ENCODE measurements at regions not wholly inside any gene's neighbourhood (a gene's known extent, or its start where the extent isn't known, plus 50 kb on each side); places are given as distances from the start of the nearest gene placed in this dataset.

GRCh38 chr5:82417776-82418607 is 139.8 kb upstream of the RPS23 start:
- no peak for DNase-seq (ENCODE audit: low read depth in 3 of 3, low spot score in 2 of 3)

DNA sequence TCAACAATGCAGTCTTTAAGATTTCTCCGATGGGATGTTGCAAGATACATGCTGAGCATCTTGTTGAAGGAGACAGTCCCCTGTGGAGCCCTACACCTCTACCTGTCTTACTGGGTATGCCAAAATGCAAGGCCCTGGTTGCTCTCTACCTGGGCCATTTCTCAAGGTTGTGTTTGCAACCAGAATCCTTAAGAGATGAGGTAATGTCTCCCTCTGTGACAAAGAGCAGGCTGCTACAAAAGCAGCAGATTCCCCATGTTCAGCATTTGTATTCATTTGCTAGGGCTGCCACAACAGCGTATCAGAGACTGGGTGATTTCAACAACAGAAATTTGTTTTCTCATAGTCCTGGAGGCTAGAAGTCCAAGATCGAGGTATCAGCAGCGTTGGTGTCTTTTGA is 138.4 kb upstream of the RPS23 start:
- no peak for DNase-seq (ENCODE audit: low read depth in 3 of 3, low spot score in 2 of 3)

DNA sequence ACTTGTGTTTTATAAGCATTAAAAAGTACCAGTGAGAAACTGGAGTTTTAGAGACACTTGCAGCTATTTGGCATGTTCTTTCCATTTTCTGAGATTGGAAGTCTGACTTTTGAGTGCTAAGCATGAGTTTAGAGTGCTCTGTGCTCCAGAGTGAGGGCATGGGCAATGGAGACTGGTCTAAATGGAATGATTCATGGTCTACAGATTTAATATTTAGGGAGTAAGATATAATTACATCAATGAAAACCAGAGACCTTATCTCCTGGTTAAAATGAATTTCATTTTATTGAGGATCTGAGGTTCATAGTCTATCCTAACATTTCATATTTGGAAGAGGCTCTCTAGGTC is 135.9 kb upstream of the RPS23 start:
- DNase-seq (ENCODE audit: low read depth in 3 of 3, low spot score in 2 of 3) = no peak

DNA sequence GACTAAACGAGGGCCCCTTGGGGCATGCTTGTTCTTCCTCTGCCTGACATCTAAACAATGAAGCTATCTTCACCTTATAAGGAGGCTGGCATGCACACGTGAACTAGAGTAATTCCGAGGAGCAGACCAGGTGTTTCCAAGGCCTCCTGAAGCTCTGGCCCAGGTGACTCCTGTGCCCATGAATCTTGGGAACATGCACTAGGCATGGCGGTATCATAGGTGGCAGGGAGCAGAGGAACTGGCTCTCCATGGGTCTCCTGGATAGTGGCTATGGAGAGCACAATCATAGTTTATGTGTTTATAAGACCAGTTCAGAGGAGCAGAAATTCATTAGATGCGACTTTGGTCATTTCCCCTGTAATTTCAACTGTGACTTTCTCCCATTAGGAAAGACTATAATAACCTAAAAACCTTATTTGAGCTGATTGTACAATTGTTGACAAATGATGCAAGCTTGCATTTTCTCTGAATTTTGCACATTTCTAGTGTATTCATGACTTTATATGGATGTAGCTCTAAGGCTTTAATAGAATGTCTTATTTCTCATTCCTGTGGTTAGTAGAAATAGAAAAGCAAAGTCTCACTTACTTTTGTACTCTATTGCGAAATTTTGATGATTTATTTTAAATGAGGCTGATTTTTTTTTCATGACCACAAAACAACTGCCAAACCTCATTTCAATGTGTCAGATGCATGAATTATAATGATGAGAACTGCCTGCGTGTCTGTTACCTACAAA is 135.3 kb upstream of the RPS23 start:
- DNase-seq (ENCODE audit: low read depth in 3 of 3, low spot score in 2 of 3) = no peak

DNA sequence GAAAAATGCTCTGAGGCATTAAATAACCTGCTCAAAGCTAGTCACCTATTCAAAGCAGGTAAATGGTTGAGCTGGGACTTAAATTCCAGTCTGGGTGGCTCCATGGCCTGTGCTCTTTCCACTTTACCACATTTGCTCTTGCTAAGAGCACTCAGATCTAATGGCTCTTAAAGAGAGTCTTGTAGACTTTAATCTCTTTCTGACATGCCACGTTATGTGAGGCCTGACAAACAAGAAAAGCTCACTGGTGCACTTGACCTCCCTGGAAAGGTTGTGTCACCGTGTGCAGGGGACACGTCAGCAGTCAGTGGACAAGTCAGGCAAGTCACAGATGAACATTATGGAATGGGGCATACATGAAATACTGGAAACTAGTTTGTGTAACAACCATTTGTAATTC is 129.9 kb upstream of the RPS23 start:
- DNase-seq (ENCODE audit: low read depth in 3 of 3, low spot score in 2 of 3) = no peak

DNA sequence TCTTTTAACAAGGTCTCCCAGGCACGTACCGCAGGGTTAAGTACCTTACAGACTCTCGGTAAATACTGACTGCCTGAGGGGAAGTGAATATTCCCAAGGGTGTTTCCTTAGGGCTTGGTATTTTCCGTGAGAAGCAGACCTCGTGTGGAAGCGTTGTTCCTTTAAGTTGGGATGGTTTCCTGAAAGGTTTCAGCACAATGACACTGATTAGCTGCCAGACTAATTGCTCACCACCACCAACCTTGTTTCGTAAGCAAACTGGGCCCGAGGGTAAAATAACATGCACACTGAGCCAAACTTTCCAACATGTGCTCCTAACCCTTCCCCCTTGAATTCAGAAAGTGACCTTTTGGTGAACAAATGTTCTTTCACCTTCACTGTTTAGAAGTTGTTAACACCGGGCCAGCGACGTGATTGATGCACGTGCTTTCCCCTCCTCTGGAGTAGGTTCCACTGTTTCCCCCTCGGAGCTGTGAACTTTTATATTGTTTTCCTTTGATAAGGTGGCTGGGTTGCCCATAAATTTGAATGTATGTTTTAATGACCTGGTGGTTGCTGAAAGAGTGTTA is 128.1 kb upstream of the RPS23 start:
- no peak for DNase-seq (ENCODE audit: low read depth in 3 of 3, low spot score in 2 of 3)

GRCh38 chr5:82405618-82406204 is 127.6 kb upstream of the RPS23 start:
- DNase-seq (ENCODE audit: low read depth in 3 of 3, low spot score in 2 of 3) = no peak

GRCh38 chr5:82405161-82405560 is 127.0 kb upstream of the RPS23 start:
- no peak for DNase-seq (ENCODE audit: low read depth in 3 of 3, low spot score in 2 of 3)

- no peak for DNase-seq (ENCODE audit: low read depth in 3 of 3, low spot score in 2 of 3)
Observed at GRCh38 chr5:82404382-82404945, 126.3 kb upstream of the RPS23 start.

- no peak for DNase-seq (ENCODE audit: low read depth in 3 of 3, low spot score in 2 of 3)
Observed at GRCh38 chr5:82403724-82404123, 125.6 kb upstream of the RPS23 start.

GRCh38 chr5:82403026-82403425 is 124.9 kb upstream of the RPS23 start:
- DNase-seq (ENCODE audit: low read depth in 3 of 3, low spot score in 2 of 3) = no peak

GRCh38 chr5:82399111-82399510 is 121.0 kb upstream of the RPS23 start:
- DNase-seq (ENCODE audit: low read depth in 3 of 3, low spot score in 2 of 3) = no peak

DNA sequence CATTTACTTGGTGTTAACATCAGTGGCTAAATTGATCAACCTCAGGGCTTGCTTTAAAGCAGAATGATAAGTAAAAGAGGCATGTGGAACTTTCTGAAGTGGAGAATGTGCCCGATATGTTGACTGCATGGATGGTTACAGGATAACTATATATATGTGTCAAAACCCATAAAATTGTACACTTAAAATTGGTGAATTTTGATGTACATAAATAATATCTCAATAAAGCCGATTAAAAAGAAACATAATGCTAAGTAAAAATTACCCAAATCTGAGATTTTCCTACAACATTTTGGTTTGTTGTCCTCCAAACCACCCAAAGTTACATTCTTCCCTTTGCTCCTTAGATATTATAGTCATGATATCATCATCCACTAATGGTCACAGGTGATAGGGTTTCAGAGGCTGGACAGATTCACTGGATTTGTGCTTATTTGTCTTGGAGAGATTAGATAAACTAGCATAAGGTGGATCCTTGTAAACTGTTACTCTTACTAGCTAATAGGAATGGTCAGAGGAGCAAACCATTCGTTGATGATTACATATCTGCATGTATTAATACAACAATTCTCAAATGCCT is 119.7 kb upstream of the RPS23 start:
- no peak for DNase-seq (ENCODE audit: low read depth in 3 of 3, low spot score in 2 of 3)

DNA sequence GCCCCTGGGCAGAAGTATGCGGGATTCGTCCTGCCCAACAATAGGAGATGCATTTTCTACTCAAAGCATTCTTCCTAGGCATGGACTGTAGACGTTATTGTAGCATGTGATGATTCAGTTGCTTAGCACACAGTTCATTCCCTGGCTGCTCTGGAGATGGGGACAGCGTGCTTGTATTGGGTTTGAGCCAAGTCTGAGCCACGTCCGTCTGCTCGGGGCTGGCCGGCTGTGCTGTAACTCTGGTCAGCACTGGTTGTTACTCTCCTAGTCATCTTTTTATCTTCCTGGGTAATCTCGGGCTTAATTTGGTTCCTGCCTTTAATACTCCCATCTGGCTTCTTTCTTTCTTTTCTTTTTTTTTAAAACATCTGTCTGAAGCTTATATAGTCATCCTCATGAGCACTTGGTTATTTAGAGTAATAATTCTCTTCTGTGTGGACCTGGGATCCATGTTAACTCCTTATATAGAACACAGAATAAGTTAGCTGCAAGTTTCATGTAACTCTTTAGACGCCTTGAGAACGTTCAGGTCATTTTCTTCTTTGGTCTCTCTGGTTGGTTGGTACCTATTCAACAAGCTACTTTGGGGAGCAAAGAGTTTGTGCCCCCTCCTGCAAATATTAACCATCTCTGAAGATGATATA is 118.8 kb upstream of the RPS23 start:
- peak in 2 of 3 donors; percentile 65 to 71 for DNase-seq (ENCODE audit: low read depth in 3 of 3, low spot score in 2 of 3)

GRCh38 chr5:82396396-82396795 is 118.2 kb upstream of the RPS23 start:
- no peak for DNase-seq (ENCODE audit: low read depth in 3 of 3, low spot score in 2 of 3)

DNA sequence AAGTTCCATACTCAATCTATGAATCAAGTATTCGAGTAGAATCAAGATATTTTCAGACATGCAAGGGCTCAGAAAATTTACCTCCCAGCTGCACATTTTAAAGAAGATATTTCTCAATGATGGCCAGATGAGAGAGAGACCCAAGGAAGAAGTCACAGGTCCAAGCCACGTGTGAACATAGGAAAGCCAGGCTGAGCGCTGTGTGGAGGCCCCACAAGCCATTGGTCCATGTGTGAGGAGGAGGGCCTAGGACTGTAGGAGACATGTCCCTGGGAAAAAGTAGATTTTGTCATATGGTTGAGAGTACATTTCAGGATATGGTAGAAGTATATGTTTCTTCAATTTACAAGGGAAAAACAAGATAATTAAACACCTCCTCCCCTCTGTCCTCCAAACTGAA is 115.8 kb upstream of the RPS23 start:
- no peak for DNase-seq (ENCODE audit: low read depth in 3 of 3, low spot score in 2 of 3)

DNA sequence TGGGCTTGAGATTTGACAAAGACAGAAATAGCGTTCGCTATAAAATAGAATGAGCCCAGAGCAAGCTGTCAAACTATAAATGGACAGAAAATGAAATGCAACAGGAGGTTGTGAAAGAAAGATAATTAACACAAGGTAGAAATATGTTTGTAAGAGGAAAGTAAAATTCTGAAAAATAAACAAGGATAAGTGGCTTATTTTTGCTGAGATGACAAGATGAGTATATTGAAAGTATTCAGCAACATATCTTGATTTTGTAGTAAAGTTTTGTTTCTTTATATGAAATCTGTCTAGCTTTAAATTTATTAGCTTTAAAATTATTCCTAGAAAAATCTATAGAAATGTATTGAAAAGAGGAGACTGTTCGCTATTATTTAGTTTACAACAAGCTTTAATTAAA is 111.9 kb upstream of the RPS23 start:
- DNase-seq (ENCODE audit: low read depth in 3 of 3, low spot score in 2 of 3) = no peak

DNA sequence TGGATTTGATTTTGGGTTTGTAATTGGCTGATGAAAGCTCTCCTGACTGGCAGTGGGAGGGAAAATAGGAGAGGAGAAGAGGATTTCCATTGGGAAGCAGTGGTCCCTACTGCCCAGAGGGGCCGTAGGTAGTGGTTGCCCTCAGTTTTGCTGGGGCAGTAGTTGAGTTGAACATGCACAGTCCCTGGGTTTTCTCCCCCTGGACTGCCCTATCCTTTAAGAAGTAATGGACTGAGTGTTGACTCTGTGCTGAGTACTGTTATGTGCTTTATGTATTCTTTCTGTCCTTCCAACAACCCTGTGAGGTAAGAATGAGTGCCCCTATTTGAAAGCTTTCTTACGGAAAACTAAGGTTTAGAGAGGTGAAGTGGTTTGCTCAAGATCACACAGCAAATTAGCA is 111.2 kb upstream of the RPS23 start:
- DNase-seq (ENCODE audit: low read depth in 3 of 3, low spot score in 2 of 3) = no peak

- DNase-seq (ENCODE audit: low read depth in 3 of 3, low spot score in 2 of 3) = no peak
Observed at GRCh38 chr5:82388181-82388580, 110.0 kb upstream of the RPS23 start.

DNA sequence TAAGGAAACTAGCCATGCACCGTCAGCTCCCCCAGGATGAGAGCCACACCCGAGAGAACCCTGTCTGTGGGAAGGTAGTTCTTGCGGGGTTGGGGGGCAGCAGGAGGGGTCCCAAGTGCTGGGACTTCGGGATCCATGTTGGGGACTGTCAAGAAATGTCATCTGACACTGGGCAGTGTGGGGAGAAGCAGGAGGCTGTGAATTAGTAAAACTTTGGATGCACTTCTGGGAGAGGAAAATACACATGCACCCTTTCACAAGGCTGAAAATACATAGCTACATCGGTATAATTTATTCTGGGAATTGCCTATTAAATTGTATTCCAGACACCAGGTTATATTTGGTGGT is 109.6 kb upstream of the RPS23 start:
- no peak for DNase-seq (ENCODE audit: low read depth in 3 of 3, low spot score in 2 of 3)

Data from right renal cortex interstitium (tissue), 3 donors.